Fibroblast of pulmonary artery (primary cell): ENCODE measurements at regions not wholly inside any gene's neighbourhood (a gene's known extent, or its start where the extent isn't known, plus 50 kb on each side); places are given as distances from the start of the nearest gene placed in this dataset.

ENCODE experiments used
- DNase-seq: peaks from one replicate; pipeline ENCODE4 v3.0.0-alpha.2; 2010; ENCODE audit warnings: low read depth
- H3K4me3 ChIP-seq: replicated peaks from 2 replicates; pipeline ENCODE4 v1.5.1; 2011; ENCODE audit warnings: low read depth, mild to moderate bottlenecking, control low read depth, low read length, moderate library complexity
- TF ChIP-seq, protein P1 (sequence below): IDR thresholded peaks from 2 replicates; pipeline ENCODE4 v1.5.1; 2011; ENCODE audit warnings: mild to moderate bottlenecking, control low read depth, low read length, inconsistent platforms; ENCODE audit errors: missing control alignments

DNA sequence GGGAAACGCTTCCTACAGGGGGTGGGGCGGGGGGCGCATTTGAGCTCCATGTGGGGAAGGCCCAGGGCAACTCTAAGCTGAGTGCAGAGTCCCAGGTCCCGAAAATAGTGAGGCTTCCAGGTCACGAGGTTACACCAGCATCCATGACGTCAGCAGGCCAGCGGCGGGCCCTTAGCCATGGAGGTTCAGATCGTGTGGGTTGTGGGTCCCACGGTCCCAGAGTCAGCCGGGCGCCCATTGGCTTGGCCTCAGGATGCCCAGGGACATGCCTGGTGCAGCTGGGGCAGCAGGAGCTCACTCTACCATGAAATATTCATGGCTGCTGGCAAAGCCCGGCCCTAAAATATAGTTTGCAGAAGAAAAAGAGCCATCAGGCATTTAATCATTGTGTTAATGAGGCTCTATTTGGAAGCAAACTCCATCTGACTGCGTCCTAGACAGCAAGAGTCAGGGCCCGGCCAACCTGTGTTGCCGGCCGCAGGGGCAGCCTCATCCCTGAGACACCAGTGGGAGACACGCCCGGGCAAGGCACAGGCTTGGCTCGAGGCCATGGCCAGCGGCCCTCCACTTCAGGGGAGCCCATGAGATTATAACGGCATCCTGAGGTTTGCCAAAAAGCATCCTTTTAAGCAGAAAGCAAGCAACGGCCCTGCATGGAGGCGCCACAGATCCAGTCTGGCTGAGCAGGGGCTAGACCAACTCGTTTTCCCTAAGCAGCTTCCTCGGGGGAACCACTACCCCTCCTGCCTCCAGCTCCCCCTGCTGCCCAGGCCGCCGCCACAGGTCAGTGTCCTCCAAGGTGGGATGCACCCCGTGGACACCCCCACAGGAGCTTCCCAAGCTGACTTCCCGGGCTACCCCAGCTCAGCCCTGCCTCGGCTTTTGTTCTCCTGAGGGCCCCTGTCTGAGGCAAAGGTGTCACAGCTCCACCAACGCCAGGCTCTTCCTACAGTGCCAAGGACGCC, 108.9 kb upstream of the PPP1R26 start:
- no peak overlapping the region for H3K4me3 ChIP-seq
- TF ChIP-seq, protein P1, sequence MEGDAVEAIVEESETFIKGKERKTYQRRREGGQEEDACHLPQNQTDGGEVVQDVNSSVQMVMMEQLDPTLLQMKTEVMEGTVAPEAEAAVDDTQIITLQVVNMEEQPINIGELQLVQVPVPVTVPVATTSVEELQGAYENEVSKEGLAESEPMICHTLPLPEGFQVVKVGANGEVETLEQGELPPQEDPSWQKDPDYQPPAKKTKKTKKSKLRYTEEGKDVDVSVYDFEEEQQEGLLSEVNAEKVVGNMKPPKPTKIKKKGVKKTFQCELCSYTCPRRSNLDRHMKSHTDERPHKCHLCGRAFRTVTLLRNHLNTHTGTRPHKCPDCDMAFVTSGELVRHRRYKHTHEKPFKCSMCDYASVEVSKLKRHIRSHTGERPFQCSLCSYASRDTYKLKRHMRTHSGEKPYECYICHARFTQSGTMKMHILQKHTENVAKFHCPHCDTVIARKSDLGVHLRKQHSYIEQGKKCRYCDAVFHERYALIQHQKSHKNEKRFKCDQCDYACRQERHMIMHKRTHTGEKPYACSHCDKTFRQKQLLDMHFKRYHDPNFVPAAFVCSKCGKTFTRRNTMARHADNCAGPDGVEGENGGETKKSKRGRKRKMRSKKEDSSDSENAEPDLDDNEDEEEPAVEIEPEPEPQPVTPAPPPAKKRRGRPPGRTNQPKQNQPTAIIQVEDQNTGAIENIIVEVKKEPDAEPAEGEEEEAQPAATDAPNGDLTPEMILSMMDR, result no peak
- no peak for DNase-seq

DNA sequence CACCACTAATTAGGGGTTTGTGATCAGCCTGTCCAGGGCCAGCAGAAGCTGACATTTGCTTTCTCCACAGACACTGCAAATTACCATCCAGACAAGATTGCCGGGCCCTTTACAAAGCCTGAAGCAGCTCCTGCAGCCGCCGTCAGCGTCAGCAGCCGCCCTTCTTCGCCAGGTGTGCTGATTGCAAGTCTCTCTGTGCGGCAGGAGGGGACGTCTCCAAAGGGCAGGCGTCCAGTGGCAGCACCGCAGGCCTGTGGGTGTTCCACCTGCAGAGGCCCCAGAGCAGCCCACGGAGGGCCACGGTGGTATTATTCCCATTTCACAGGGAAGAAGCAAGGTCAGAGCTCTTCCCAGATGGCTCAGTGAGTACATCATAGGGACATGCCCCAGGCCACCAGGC, 108.0 kb upstream of the PPP1R26 start:
- no peak for DNase-seq
- TF ChIP-seq, protein P1, result no peak
- H3K4me3 ChIP-seq, result no peak overlapping the region

DNA sequence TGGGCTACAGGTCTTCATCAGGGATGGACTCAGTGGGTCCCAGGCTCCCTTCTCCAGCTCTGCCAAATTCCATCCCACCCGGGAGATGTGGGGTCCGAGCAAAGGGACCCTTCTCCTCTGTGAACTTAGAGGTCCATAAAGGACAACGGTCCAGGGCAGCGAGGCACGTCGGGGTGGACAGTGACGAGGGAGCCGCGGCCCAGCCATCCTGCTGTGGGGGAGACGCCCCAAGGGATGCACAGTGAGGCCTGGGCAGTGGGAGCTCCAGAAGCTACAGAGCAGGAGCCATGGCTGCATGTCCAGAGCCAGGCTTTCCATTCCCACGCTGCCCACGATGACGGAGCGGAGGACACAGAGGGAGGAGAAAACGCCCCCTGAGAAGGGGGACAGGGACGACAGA, 107.5 kb upstream of the PPP1R26 start:
- TF ChIP-seq, protein P1, result no peak
- no peak for DNase-seq
- no peak overlapping the region for H3K4me3 ChIP-seq

DNA sequence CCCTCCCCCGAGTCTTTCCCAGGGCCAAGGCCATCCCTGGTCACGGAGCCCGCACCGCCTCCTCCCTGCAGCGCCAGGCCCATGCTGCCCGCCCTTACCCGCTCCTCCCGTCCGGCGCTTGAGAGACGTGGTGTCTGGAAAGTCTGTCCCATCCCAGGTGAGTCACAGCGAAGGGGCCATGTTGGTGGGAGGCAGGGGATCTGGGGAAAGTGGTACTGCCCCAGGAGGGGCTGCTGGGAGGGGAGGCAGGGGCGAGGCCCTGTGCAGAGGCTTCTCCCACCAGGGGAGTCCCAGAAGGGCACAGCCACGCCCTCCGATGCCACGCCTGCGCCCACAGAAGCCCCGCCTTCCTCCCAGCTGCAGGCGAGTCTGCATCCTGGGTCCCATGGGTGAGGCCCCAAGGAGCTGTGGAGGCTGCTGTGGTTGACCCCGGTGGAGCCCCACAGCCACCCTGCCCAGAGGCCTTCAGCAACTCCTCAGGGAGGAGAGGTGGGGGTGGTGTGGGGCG, 107.0 kb upstream of the PPP1R26 start:
- H3K4me3 ChIP-seq, result no peak overlapping the region
- TF ChIP-seq, protein P1, result no peak
- no peak for DNase-seq

DNA sequence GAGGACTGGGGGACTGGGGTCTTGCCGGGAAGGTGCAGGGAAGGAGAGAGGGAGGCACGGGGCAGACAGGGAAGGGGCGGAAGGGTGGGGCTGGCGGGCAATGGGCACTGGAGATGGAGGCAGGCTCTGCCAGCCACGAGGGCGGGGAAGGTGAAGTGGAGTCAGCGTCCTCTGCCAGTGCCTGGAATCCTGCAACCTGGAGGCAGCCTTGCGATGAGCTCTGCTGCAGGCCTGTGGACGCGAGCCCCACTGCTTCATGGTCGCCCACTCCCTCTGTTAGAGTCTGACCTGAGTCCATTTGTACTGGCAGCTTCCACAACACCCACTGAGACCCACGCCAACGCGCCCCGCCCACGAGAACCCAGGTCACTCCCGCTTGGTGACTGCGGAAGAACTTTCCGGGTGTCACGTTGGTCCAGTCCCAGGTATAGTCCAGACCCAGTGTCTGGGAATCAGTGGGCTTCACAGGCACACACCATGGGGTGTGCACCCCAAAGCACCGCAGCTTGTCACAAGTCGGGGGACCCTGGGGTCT, 106.4 kb upstream of the PPP1R26 start:
- no peak for DNase-seq
- TF ChIP-seq, protein P1, result no peak
- no peak overlapping the region for H3K4me3 ChIP-seq

DNA sequence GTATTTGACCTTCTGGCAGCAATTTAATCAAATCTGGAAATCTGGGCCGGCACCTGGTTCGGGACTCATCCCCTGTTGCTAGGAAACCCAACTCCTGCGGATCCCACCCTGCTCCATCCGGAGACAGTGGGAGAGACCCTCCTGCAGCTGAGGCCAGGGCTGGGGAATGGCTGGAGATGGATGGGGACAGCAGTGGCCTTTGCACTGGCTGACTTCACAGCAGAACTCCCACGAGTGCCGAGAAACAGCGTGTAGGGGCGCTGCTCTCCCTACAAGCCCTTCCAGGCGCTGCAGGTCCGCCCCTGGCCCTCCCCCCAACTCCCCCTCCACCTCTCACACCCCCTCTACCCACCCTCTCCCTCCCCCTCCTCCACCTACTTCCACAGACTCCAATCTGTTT, 105.8 kb upstream of the PPP1R26 start:
- no peak for DNase-seq
- TF ChIP-seq, protein P1, result no peak
- H3K4me3 ChIP-seq, result no peak overlapping the region
